ENCODE measurements at regions not wholly inside any gene's neighbourhood (a gene's known extent, or its start where the extent isn't known, plus 50 kb on each side); places are given as distances from the start of the nearest gene placed in this dataset.

- no peaks in the 10 kb centered on the region for H3K4me1 ChIP-seq (ENCODE audit: control extremely low read depth in 1 of 4, control insufficient read depth in 4 of 4, insufficient read depth in 4 of 4, low read length in 3 of 4)
- H3K27me3 ChIP-seq (replicated peaks in 2 of 5; ENCODE audit: control insufficient read depth in 4 of 5, insufficient read depth in 5 of 5, low read length in 4 of 5) = peaks cover 0 to 2% (median 0%) of the 10 kb centered on the region in 5 experiments
- ChIA-PET POLR2A (no interaction called here), CTCF (no interaction called here)
- no peak for DNase-seq
- no peaks in the 10 kb centered on the region for H3K9me3 ChIP-seq (ENCODE audit: control extremely low read depth in 1 of 5, control insufficient read depth in 4 of 5, insufficient read depth in 2 of 5, low read depth in 1 of 5, low read length in 4 of 5)
- H3K27ac ChIP-seq (ENCODE audit: insufficient read depth in 1 of 2, low read depth in 1 of 2, low read length in 2 of 2, poor library complexity in 1 of 2, severe bottlenecking in 2 of 2) = no peak overlapping the region
- no peaks in the 10 kb centered on the region for H3K36me3 ChIP-seq (ENCODE audit: control insufficient read depth in 4 of 4, insufficient read depth in 4 of 4, low read length in 3 of 4)
- 100% methylated on average over 2 of the region's 3 CpGs for WGBS (ENCODE audit: insufficient coverage)
- no peak overlapping the region for H3K4me3 ChIP-seq (ENCODE audit: control insufficient read depth in 1 of 7, extremely low read depth in 1 of 7, insufficient read depth in 4 of 7, low read depth in 2 of 7, low read length in 6 of 7)
Observed at GRCh38 chr7:42471573-42472174, 234.7 kb upstream of the GLI3 start.

- POLR2A ChIA-PET = no interaction called here
- Histone ChIP-seq H3K4me3 (ENCODE audit: control insufficient read depth in 1 of 7, extremely low read depth in 1 of 7, insufficient read depth in 4 of 7, low read depth in 2 of 7, low read length in 6 of 7) (no peak overlapping the region), H3K27me3 (replicated peaks in 2 of 5; ENCODE audit: control insufficient read depth in 4 of 5, insufficient read depth in 5 of 5, low read length in 4 of 5) (peaks cover 0 to 2% (median 0%) of the 10 kb centered on the region in 5 experiments), H3K4me1 (ENCODE audit: control extremely low read depth in 1 of 4, control insufficient read depth in 4 of 4, insufficient read depth in 4 of 4, low read length in 3 of 4) (no peaks in the 10 kb centered on the region), H3K36me3 (ENCODE audit: control insufficient read depth in 4 of 4, insufficient read depth in 4 of 4, low read length in 3 of 4) (no peaks in the 10 kb centered on the region), H3K9me3 (ENCODE audit: control extremely low read depth in 1 of 5, control insufficient read depth in 4 of 5, insufficient read depth in 2 of 5, low read depth in 1 of 5, low read length in 4 of 5) (no peaks in the 10 kb centered on the region), H3K27ac (ENCODE audit: insufficient read depth in 1 of 2, low read depth in 1 of 2, low read length in 2 of 2, poor library complexity in 1 of 2, severe bottlenecking in 2 of 2) (no peak overlapping the region)
- CTCF ChIA-PET = no interaction called here
- DNase-seq = no peak
- 93% methylated on average over 8 of the region's 10 CpGs for WGBS (ENCODE audit: insufficient coverage)
Observed at GRCh38 chr7:42469341-42469740, 232.3 kb upstream of the GLI3 start.

GRCh38 chr7:42468471-42468870 is 231.5 kb upstream of the GLI3 start:
- ChIA-PET CTCF (no interaction called here), POLR2A (no interaction called here)
- Histone ChIP-seq H3K9me3 (ENCODE audit: control extremely low read depth in 1 of 5, control insufficient read depth in 4 of 5, insufficient read depth in 2 of 5, low read depth in 1 of 5, low read length in 4 of 5) (no peaks in the 10 kb centered on the region), H3K27me3 (replicated peaks in 2 of 5; ENCODE audit: control insufficient read depth in 4 of 5, insufficient read depth in 5 of 5, low read length in 4 of 5) (peaks cover 0 to 2% (median 0%) of the 10 kb centered on the region in 5 experiments), H3K4me3 (ENCODE audit: control insufficient read depth in 1 of 7, extremely low read depth in 1 of 7, insufficient read depth in 4 of 7, low read depth in 2 of 7, low read length in 6 of 7) (no peak overlapping the region), H3K4me1 (ENCODE audit: control extremely low read depth in 1 of 4, control insufficient read depth in 4 of 4, insufficient read depth in 4 of 4, low read length in 3 of 4) (no peaks in the 10 kb centered on the region), H3K27ac (ENCODE audit: insufficient read depth in 1 of 2, low read depth in 1 of 2, low read length in 2 of 2, poor library complexity in 1 of 2, severe bottlenecking in 2 of 2) (no peak overlapping the region), H3K36me3 (ENCODE audit: control insufficient read depth in 4 of 4, insufficient read depth in 4 of 4, low read length in 3 of 4) (no peaks in the 10 kb centered on the region)
- 94% methylated on average over 3 of the region's 7 CpGs for WGBS (ENCODE audit: insufficient coverage)
- no peak for DNase-seq

- Histone ChIP-seq H3K27ac (ENCODE audit: insufficient read depth in 1 of 2, low read depth in 1 of 2, low read length in 2 of 2, poor library complexity in 1 of 2, severe bottlenecking in 2 of 2) (no peak overlapping the region), H3K36me3 (ENCODE audit: control insufficient read depth in 4 of 4, insufficient read depth in 4 of 4, low read length in 3 of 4) (no peaks in the 10 kb centered on the region), H3K27me3 (replicated peaks in 2 of 5; ENCODE audit: control insufficient read depth in 4 of 5, insufficient read depth in 5 of 5, low read length in 4 of 5) (peaks cover 0 to 16% (median 0%) of the 10 kb centered on the region in 5 experiments), H3K9me3 (ENCODE audit: control extremely low read depth in 1 of 5, control insufficient read depth in 4 of 5, insufficient read depth in 2 of 5, low read depth in 1 of 5, low read length in 4 of 5) (peaks cover 0 to 3% (median 0%) of the 10 kb centered on the region in 5 experiments), H3K4me3 (ENCODE audit: control insufficient read depth in 1 of 7, extremely low read depth in 1 of 7, insufficient read depth in 4 of 7, low read depth in 2 of 7, low read length in 6 of 7) (no peak overlapping the region), H3K4me1 (ENCODE audit: control extremely low read depth in 1 of 4, control insufficient read depth in 4 of 4, insufficient read depth in 4 of 4, low read length in 3 of 4) (no peaks in the 10 kb centered on the region)
- POLR2A ChIA-PET = no interaction called here
- CTCF ChIA-PET = interaction anchor here (0.6 kb wide), 1 partner anchor 9 kb away, joined by 3 read pairs; no protein-coding TSS in a partner anchor
- no peak for DNase-seq
- 100% methylated on average over 1 of the region's 1 CpG for WGBS (ENCODE audit: insufficient coverage)
Observed at GRCh38 chr7:42461537-42461936, 224.5 kb upstream of the GLI3 start.

GRCh38 chr7:42460933-42461332 is 223.9 kb upstream of the GLI3 start:
- Histone ChIP-seq H3K27ac (ENCODE audit: insufficient read depth in 1 of 2, low read depth in 1 of 2, low read length in 2 of 2, poor library complexity in 1 of 2, severe bottlenecking in 2 of 2) (no peak overlapping the region), H3K9me3 (ENCODE audit: control extremely low read depth in 1 of 5, control insufficient read depth in 4 of 5, insufficient read depth in 2 of 5, low read depth in 1 of 5, low read length in 4 of 5) (peaks cover 0 to 3% (median 0%) of the 10 kb centered on the region in 5 experiments), H3K36me3 (ENCODE audit: control insufficient read depth in 4 of 4, insufficient read depth in 4 of 4, low read length in 3 of 4) (no peaks in the 10 kb centered on the region), H3K4me3 (ENCODE audit: control insufficient read depth in 1 of 7, extremely low read depth in 1 of 7, insufficient read depth in 4 of 7, low read depth in 2 of 7, low read length in 6 of 7) (no peak overlapping the region), H3K27me3 (replicated peaks in 2 of 5; ENCODE audit: control insufficient read depth in 4 of 5, insufficient read depth in 5 of 5, low read length in 4 of 5) (peaks cover 0 to 21% (median 0%) of the 10 kb centered on the region in 5 experiments), H3K4me1 (ENCODE audit: control extremely low read depth in 1 of 4, control insufficient read depth in 4 of 4, insufficient read depth in 4 of 4, low read length in 3 of 4) (no peaks in the 10 kb centered on the region)
- WGBS (ENCODE audit: insufficient coverage) = no CpG with 5 or more reads among the region's 1 CpG
- POLR2A ChIA-PET = no interaction called here
- CTCF ChIA-PET = interaction anchor here (0.6 kb wide), 1 partner anchor 10 kb away, joined by 3 read pairs; no protein-coding TSS in a partner anchor
- no peak for DNase-seq

GRCh38 chr7:42460148-42460547 is 223.1 kb upstream of the GLI3 start:
- Histone ChIP-seq H3K9me3 (ENCODE audit: control extremely low read depth in 1 of 5, control insufficient read depth in 4 of 5, insufficient read depth in 2 of 5, low read depth in 1 of 5, low read length in 4 of 5) (peaks cover 0 to 3% (median 0%) of the 10 kb centered on the region in 5 experiments), H3K27me3 (replicated peaks in 2 of 5; ENCODE audit: control insufficient read depth in 4 of 5, insufficient read depth in 5 of 5, low read length in 4 of 5) (peaks cover 0 to 28% (median 0%) of the 10 kb centered on the region in 5 experiments), H3K4me1 (ENCODE audit: control extremely low read depth in 1 of 4, control insufficient read depth in 4 of 4, insufficient read depth in 4 of 4, low read length in 3 of 4) (no peaks in the 10 kb centered on the region), H3K27ac (ENCODE audit: insufficient read depth in 1 of 2, low read depth in 1 of 2, low read length in 2 of 2, poor library complexity in 1 of 2, severe bottlenecking in 2 of 2) (no peak overlapping the region), H3K36me3 (ENCODE audit: control insufficient read depth in 4 of 4, insufficient read depth in 4 of 4, low read length in 3 of 4) (no peaks in the 10 kb centered on the region), H3K4me3 (ENCODE audit: control insufficient read depth in 1 of 7, extremely low read depth in 1 of 7, insufficient read depth in 4 of 7, low read depth in 2 of 7, low read length in 6 of 7) (no peak overlapping the region)
- CTCF ChIA-PET = no interaction called here
- 96% methylated on average over 2 of the region's 2 CpGs for WGBS (ENCODE audit: insufficient coverage)
- no peak for DNase-seq
- POLR2A ChIA-PET = no interaction called here

GRCh38 chr7:42457663-42458062 is 220.7 kb upstream of the GLI3 start:
- CTCF ChIA-PET = interaction anchor here (0.6 kb wide), 1 partner anchor 10 kb away, joined by 3 read pairs; no protein-coding TSS in a partner anchor
- Histone ChIP-seq H3K27ac (ENCODE audit: insufficient read depth in 1 of 2, low read depth in 1 of 2, low read length in 2 of 2, poor library complexity in 1 of 2, severe bottlenecking in 2 of 2) (no peak overlapping the region), H3K4me1 (ENCODE audit: control extremely low read depth in 1 of 4, control insufficient read depth in 4 of 4, insufficient read depth in 4 of 4, low read length in 3 of 4) (peaks cover 0 to 7% (median 0%) of the 10 kb centered on the region in 4 experiments), H3K4me3 (ENCODE audit: control insufficient read depth in 1 of 7, extremely low read depth in 1 of 7, insufficient read depth in 4 of 7, low read depth in 2 of 7, low read length in 6 of 7) (no peak overlapping the region), H3K27me3 (replicated peaks in 2 of 5; ENCODE audit: control insufficient read depth in 4 of 5, insufficient read depth in 5 of 5, low read length in 4 of 5) (peaks cover 0 to 44% (median 7%) of the 10 kb centered on the region in 5 experiments), H3K9me3 (ENCODE audit: control extremely low read depth in 1 of 5, control insufficient read depth in 4 of 5, insufficient read depth in 2 of 5, low read depth in 1 of 5, low read length in 4 of 5) (peaks cover 0 to 3% (median 0%) of the 10 kb centered on the region in 5 experiments), H3K36me3 (ENCODE audit: control insufficient read depth in 4 of 4, insufficient read depth in 4 of 4, low read length in 3 of 4) (no peaks in the 10 kb centered on the region)
- WGBS (ENCODE audit: insufficient coverage) = 100% methylated on average over 2 of the region's 3 CpGs
- POLR2A ChIA-PET = no interaction called here
- no peak for DNase-seq

Data from common myeloid progenitor, CD34-positive (primary cell).